ENCODE measurements at regions not wholly inside any gene's neighbourhood (a gene's known extent, or its start where the extent isn't known, plus 50 kb on each side); places are given as distances from the start of the nearest gene placed in this dataset.

GRCh38 chr2:145753041-145753608 is 1233.2 kb upstream of the ZEB2 start:
- no peak overlapping the region for H2BK15ac ChIP-seq (ENCODE audit: low read depth, low read length)
- H3K27ac ChIP-seq (ENCODE audit: insufficient read length, low read depth, low read length), result no peak overlapping the region
- H3K9ac ChIP-seq (ENCODE audit: extremely low read depth, insufficient read length, low read length), result no peak overlapping the region
- no peaks in the 10 kb centered on the region for H3K27me3 ChIP-seq (ENCODE audit: insufficient read depth, low read length)
- H3T11ph ChIP-seq (ENCODE audit: low read length), result no peak overlapping the region
- no peak overlapping the region for H3K14ac ChIP-seq (ENCODE audit: insufficient read depth, low read length)
- H3K18ac ChIP-seq (ENCODE audit: insufficient read length, low read depth, low read length), result no peak overlapping the region
- Mint-ChIP-seq H3K4me1 (peaks cover 15 to 17% of the 10 kb centered on the region in 2 experiments), H3K27me3 (ENCODE audit: low read depth) (no peaks in the 10 kb centered on the region), H3K27ac (no peak overlapping the region), H3K36me3 (ENCODE audit: insufficient read depth in 1 of 3, low read depth in 3 of 3) (no peaks in the 10 kb centered on the region), H3K4me3 (no peak overlapping the region), H3K9me3 (no peaks in the 10 kb centered on the region)
- H3K4me1 ChIP-seq (ENCODE audit: insufficient read depth, low read length), result peaks cover 5% of the 10 kb centered on the region; the same call in 1 of the 2 replicates
- H4K8ac ChIP-seq (replicated peaks; ENCODE audit: insufficient read length, low read depth, low read length), result no peak overlapping the region
- H3K79me1 ChIP-seq (ENCODE audit: insufficient read depth, low read depth, low read length, poor library complexity, severe bottlenecking), result no peaks in the 10 kb centered on the region
- no peak overlapping the region for H4K5ac ChIP-seq (ENCODE audit: insufficient read length, low read depth, low read length)
- H2AFZ ChIP-seq (ENCODE audit: low read length), result no peak overlapping the region
- no peak overlapping the region for H3K4me2 ChIP-seq (ENCODE audit: insufficient read depth, insufficient read length, low read length)
- no peak overlapping the region for H3K23ac ChIP-seq (ENCODE audit: insufficient read length, low read depth, low read length)
- no peak overlapping the region for H2AK5ac ChIP-seq (ENCODE audit: insufficient read length, low read length)
- no peak overlapping the region for H2BK20ac ChIP-seq (ENCODE audit: low read depth, low read length, poor library complexity, severe bottlenecking)
- H2BK12ac ChIP-seq (ENCODE audit: insufficient read length, low read depth, low read length), result no peak overlapping the region
- H4K20me1 ChIP-seq (ENCODE audit: control insufficient read depth, insufficient read depth, insufficient read length), result no peaks in the 10 kb centered on the region
- no peak for TF ChIP-seq CTCF (conservative IDR thresholded peaks at IDR 0.05)
- no peak overlapping the region for H3K4ac ChIP-seq (ENCODE audit: low read depth, low read length)
- H2BK120ac ChIP-seq (ENCODE audit: low read depth, low read length, poor library complexity, severe bottlenecking), result no peak overlapping the region
- H3K79me2 ChIP-seq (ENCODE audit: insufficient read depth, low read length), result no peaks in the 10 kb centered on the region
- no peak overlapping the region for H4K91ac ChIP-seq (ENCODE audit: insufficient read length, low read depth, low read length)
- no peaks in the 10 kb centered on the region for H3K9me3 ChIP-seq (ENCODE audit: control insufficient read depth, low read depth, low read length)
- no CpG with 5 or more reads among the region's 6 CpGs for WGBS (ENCODE audit: extremely low coverage, insufficient read length, low lambda C conversion rate)
- H2BK5ac ChIP-seq (ENCODE audit: insufficient read length, low read length), result no peak overlapping the region
- H3K23me2 ChIP-seq (ENCODE audit: insufficient read length, low read depth, low read length, poor library complexity, severe bottlenecking), result no peaks in the 10 kb centered on the region
- no peak overlapping the region for H3K56ac ChIP-seq (ENCODE audit: insufficient read length, low read depth, low read length)
- DNase-seq, result no peak
